ENCODE measurements at regions not wholly inside any gene's neighbourhood (a gene's known extent, or its start where the extent isn't known, plus 50 kb on each side); places are given as distances from the start of the nearest gene placed in this dataset.

GRCh38 chr16:79456036-79456435 lies 144.5 kb downstream of the MAF start:
- no peaks in the 10 kb centered on the region for H3K9me3 Mint-ChIP-seq
- CTCF ChIA-PET, result no interaction called here
- H3K4me3 Mint-ChIP-seq, result no peak overlapping the region
- H3K27me3 Mint-ChIP-seq (ENCODE audit: low read depth), result no peaks in the 10 kb centered on the region
- TF ChIP-seq NFE2L1 (CRISPR knock-in tag; IDR thresholded peaks at IDR 0.05) (no peak), KAT7 (CRISPR knock-in tag; IDR thresholded peaks at IDR 0.05; ENCODE audit: borderline replicate concordance) (no peak), ZNF138 (CRISPR knock-in tag; conservative IDR thresholded peaks at IDR 0.05) (no peak), ZNF317 (CRISPR knock-in tag; IDR thresholded peaks at IDR 0.05; ENCODE audit: borderline replicate concordance, low read depth) (no peak), RORB (CRISPR knock-in tag; IDR thresholded peaks at IDR 0.05) (no peak), ZNF281 (CRISPR knock-in tag; IDR thresholded peaks at IDR 0.05) (no peak), PRRX2 (CRISPR knock-in tag; IDR thresholded peaks at IDR 0.05) (no peak), ZNF232 (CRISPR knock-in tag; IDR thresholded peaks at IDR 0.05) (no peak), PREB (CRISPR knock-in tag; IDR thresholded peaks at IDR 0.05; ENCODE audit: borderline replicate concordance) (no peak)
- POLR2A ChIA-PET, result no interaction called here
- no peaks in the 10 kb centered on the region for H3K36me3 Mint-ChIP-seq
- DNase-seq (ENCODE audit: low spot score), result no peak
- no peaks in the 10 kb centered on the region for H3K4me1 Mint-ChIP-seq
- no peak for ATAC-seq
- no peak overlapping the region for H3K27ac Mint-ChIP-seq

- TF ChIP-seq ZBTB43 (CRISPR knock-in tag; IDR thresholded peaks at IDR 0.05), result no peak
- TF ChIP-seq NFYB (CRISPR knock-in tag; conservative IDR thresholded peaks at IDR 0.05; ENCODE audit: low read depth), result no peak
- ATAC-seq, result no peak
- Mint-ChIP-seq H3K36me3 (no peaks in the 10 kb centered on the region), H3K27ac (no peak overlapping the region), H3K9me3 (no peaks in the 10 kb centered on the region), H3K27me3 (ENCODE audit: low read depth) (no peaks in the 10 kb centered on the region), H3K4me3 (no peak overlapping the region), H3K4me1 (no peaks in the 10 kb centered on the region)
- ChIA-PET CTCF (no interaction called here), POLR2A (no interaction called here)
- DNase-seq (ENCODE audit: low spot score), result no peak
These were observed 147.9 kb downstream of the MAF start for GRCh38 chr16:79452671-79453070.

GRCh38 chr16:79451196-79451816 lies 149.2 kb downstream of the MAF start:
- Mint-ChIP-seq H3K4me1 (no peaks in the 10 kb centered on the region), H3K27ac (no peak overlapping the region), H3K27me3 (ENCODE audit: low read depth) (no peaks in the 10 kb centered on the region), H3K36me3 (no peaks in the 10 kb centered on the region), H3K4me3 (no peak overlapping the region), H3K9me3 (peaks cover 5% of the 10 kb centered on the region; the same call in 1 of the 2 replicates)
- TF ChIP-seq ATF1 (CRISPR knock-in tag; IDR thresholded peaks at IDR 0.05) (no peak), STAT6 (CRISPR knock-in tag; conservative IDR thresholded peaks at IDR 0.05; ENCODE audit: low read depth) (no peak), ZMAT4 (CRISPR knock-in tag; IDR thresholded peaks at IDR 0.05) (no peak), SP1 (CRISPR knock-in tag; conservative IDR thresholded peaks at IDR 0.05) (no peak), ZNF317 (CRISPR knock-in tag; IDR thresholded peaks at IDR 0.05; ENCODE audit: borderline replicate concordance, low read depth) (no peak), MAX (CRISPR knock-in tag; IDR thresholded peaks at IDR 0.05) (no peak)
- DNase-seq (ENCODE audit: low spot score) (no peak), ATAC-seq (no peak)
- POLR2A ChIA-PET, result no interaction called here
- CTCF ChIA-PET, result no interaction called here
